Thyroid gland (tissue), 4 donors: ENCODE measurements at regions not wholly inside any gene's neighbourhood (a gene's known extent, or its start where the extent isn't known, plus 50 kb on each side); places are given as distances from the start of the nearest gene placed in this dataset.

Source experiments
- CTCF ChIP-seq, 6 experiments: fragments of 200-600 bp in 3 of 6; fragments of 450-650 bp in 3 of 6; sonication (generic) in 3 of 6; IDR thresholded peaks; one replicate each; pipeline ENCODE4 v1.5.1; 2016 to 2019; ENCODE audit warnings: antibody characterized with exemption in 6 of 6, mild to moderate bottlenecking in 2 of 6, inconsistent platforms in 1 of 6, moderate library complexity in 1 of 6
- POLR2A ChIP-seq, 2 donors: fragments of 450-650 bp; IDR thresholded peaks; one replicate each; pipeline ENCODE4 v1.6.1; 2017; ENCODE audit warnings: antibody characterized with exemption in 2 of 2, mild to moderate bottlenecking in 2 of 2, moderate library complexity in 1 of 2

GRCh38 chr15:70378126-70379031, 280.7 kb upstream of the TLE3 start:
- TF ChIP-seq CTCF (IDR thresholded peaks at IDR 0.05) (no peak), POLR2A (IDR thresholded peaks at IDR 0.05) (no peak)
